AG04450 (cell line): ENCODE measurements at regions not wholly inside any gene's neighbourhood (a gene's known extent, or its start where the extent isn't known, plus 50 kb on each side); places are given as distances from the start of the nearest gene placed in this dataset.

ENCODE experiments used
- CTCF ChIA-PET: fragments of 300-600, 350-600 bp; formaldehyde crosslinking; extraction: SDS; loops from one replicate; lab custom pipeline; 2022; ENCODE audit warnings: antibody characterized with exemption, inconsistent platforms; lab: Charles Lee
- POLR2A ChIA-PET: fragments of 350-600 bp; formaldehyde crosslinking; extraction: SDS; loops from one replicate; lab custom pipeline; 2021; ENCODE audit warnings: antibody characterized with exemption, inconsistent platforms; lab: Yijun Ruan, JAX
- DNase-seq: peaks from one replicate; pipeline ENCODE4 v3.0.0-alpha.2; 2011; ENCODE audit warnings: low read depth, low spot score
- H3K27ac ChIP-seq: one replicate; pipeline ENCODE4 v1.5.1; 2012; ENCODE audit warnings: low read depth, low read length, control low read depth
- H3K27me3 ChIP-seq: one replicate; pipeline ENCODE4 v1.6.0; 2012; ENCODE audit warnings: low read length; ENCODE audit not compliant: control insufficient read depth, insufficient read depth
- H3K4me3 ChIP-seq: 2 replicates; pipeline ENCODE4 v1.5.1; 2011; ENCODE audit warnings: mild to moderate bottlenecking, low read depth, low read length, control low read depth
- H3K9me3 ChIP-seq: 2 replicates; pipeline ENCODE4 v1.5.1; 2012; ENCODE audit warnings: low read length; ENCODE audit not compliant: control insufficient read depth, insufficient read depth
- TF ChIP-seq, protein P1 (sequence below): IDR thresholded peaks from 2 replicates; pipeline ENCODE4 v1.5.1; 2011; ENCODE audit warnings: low read depth, low read length, control low read depth, inconsistent platforms

DNA sequence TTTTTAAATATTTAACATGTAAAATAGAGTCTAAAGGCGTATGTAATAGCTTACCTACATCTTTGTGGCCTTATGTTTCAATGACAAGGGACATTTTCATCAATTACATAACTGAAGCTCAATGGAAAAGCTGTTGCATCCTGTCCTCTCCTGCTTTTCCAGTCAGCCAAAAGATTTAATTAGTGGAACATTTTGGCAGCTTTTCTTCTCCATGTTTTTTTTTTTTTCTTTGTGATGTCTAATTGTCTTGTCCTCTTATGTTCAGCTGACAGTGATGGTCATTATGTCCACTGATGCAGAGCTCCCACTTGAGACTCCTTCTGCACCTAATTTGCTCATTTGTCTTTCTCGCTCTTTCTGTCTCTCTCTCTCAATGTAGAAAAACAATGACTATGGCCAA is 422.2 kb downstream of the GABRG1 start:
- H3K27me3 ChIP-seq, result no peaks in the 10 kb centered on the region
- CTCF ChIA-PET, result no interaction called here
- no peak overlapping the region for H3K27ac ChIP-seq
- DNase-seq, result no peak
- H3K4me3 ChIP-seq, result no peak overlapping the region
- TF ChIP-seq, protein P1, sequence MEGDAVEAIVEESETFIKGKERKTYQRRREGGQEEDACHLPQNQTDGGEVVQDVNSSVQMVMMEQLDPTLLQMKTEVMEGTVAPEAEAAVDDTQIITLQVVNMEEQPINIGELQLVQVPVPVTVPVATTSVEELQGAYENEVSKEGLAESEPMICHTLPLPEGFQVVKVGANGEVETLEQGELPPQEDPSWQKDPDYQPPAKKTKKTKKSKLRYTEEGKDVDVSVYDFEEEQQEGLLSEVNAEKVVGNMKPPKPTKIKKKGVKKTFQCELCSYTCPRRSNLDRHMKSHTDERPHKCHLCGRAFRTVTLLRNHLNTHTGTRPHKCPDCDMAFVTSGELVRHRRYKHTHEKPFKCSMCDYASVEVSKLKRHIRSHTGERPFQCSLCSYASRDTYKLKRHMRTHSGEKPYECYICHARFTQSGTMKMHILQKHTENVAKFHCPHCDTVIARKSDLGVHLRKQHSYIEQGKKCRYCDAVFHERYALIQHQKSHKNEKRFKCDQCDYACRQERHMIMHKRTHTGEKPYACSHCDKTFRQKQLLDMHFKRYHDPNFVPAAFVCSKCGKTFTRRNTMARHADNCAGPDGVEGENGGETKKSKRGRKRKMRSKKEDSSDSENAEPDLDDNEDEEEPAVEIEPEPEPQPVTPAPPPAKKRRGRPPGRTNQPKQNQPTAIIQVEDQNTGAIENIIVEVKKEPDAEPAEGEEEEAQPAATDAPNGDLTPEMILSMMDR, result no peak
- no peaks in the 10 kb centered on the region; the same call in 1 of the 2 replicates for H3K9me3 ChIP-seq
- POLR2A ChIA-PET, result no interaction called here

DNA sequence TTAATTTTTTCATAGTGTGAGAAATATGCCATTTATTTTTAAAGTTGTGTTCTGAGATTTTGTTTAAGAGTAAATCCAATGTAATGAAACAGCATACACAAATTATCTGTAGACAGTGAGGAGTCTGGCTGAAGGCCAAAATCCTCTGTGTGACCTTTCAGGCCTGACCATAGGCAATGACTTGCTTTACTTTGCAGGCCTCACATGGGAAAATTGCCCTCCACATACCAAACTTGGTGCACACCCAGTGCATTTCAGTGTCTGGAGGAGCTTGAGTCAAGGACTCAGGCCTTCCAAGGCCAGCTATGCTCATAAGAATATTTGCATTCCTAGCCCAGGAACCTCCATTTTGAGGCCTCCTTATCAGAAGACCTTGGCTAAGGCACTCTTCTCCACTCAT is 430.1 kb downstream of the GABRG1 start:
- CTCF ChIA-PET, result no interaction called here
- POLR2A ChIA-PET, result no interaction called here
- no peak overlapping the region for H3K4me3 ChIP-seq
- TF ChIP-seq, protein P1, result no peak
- H3K9me3 ChIP-seq, result peaks cover 5% of the 10 kb centered on the region; the same call in 1 of the 2 replicates
- DNase-seq, result no peak
- H3K27ac ChIP-seq, result no peak overlapping the region
- H3K27me3 ChIP-seq, result no peaks in the 10 kb centered on the region

DNA sequence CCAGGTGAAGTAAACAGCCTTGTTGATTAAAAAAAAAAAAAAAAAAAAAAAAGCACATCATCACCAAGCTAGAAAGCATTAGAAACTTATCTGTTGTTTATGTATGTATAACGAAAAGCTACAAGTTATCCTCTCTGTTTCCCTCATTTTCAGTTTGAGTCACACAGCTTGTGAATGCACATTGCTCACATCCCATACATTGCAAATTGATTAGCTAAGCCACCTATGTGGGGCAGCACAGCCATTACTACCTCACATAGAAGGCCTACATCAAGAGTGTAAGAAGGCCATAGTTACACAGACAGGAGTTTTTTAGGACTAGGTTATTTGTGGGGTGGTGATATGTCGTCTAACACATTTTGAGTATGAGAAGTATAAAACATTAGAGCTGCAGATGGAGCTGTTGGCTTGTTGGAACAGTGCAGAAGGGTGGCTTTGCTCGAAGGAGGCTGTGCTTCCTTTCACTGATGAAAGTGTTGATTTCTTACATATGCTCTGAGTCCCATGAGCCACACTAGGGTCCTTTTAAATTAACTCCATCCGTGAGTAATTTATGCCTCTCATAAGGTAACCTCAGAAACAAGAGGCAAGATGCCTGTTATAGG is 431.6 kb downstream of the GABRG1 start:
- CTCF ChIA-PET, result no interaction called here
- no peak for DNase-seq

DNA sequence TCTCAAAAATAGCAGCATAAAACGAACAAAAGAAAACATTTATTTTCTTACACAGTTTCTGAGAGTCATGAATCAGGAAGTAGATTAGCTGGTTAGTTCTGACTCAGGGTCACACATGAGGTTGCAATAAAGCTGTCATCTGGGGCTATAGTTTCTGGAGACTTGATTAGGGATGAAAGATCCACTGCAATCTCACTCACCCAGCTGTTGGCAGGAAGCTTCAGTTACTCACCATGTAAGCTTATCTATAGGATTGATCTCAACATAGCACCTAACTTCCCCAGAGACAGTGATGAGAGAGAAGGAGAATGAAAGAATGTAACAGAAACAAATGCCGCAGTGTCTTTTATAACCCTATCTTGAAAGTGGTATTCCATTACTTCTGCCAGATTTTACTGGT is 435.5 kb downstream of the GABRG1 start:
- no peaks in the 10 kb centered on the region for H3K27me3 ChIP-seq
- DNase-seq, result no peak
- POLR2A ChIA-PET, result no interaction called here
- peaks cover 11% of the 10 kb centered on the region; the same call in 1 of the 2 replicates for H3K9me3 ChIP-seq
- no peak overlapping the region for H3K4me3 ChIP-seq
- CTCF ChIA-PET, result no interaction called here
- no peak overlapping the region for H3K27ac ChIP-seq
- TF ChIP-seq, protein P1, result no peak

More for the DNA sequence above, 431.6 kb downstream of the GABRG1 start:
- TF ChIP-seq, protein P1, result no peak
- no peak overlapping the region for H3K27ac ChIP-seq
- H3K4me3 ChIP-seq, result no peak overlapping the region
- peaks cover 7% of the 10 kb centered on the region; the same call in 1 of the 2 replicates for H3K9me3 ChIP-seq
- no peaks in the 10 kb centered on the region for H3K27me3 ChIP-seq
- POLR2A ChIA-PET, result no interaction called here

DNA sequence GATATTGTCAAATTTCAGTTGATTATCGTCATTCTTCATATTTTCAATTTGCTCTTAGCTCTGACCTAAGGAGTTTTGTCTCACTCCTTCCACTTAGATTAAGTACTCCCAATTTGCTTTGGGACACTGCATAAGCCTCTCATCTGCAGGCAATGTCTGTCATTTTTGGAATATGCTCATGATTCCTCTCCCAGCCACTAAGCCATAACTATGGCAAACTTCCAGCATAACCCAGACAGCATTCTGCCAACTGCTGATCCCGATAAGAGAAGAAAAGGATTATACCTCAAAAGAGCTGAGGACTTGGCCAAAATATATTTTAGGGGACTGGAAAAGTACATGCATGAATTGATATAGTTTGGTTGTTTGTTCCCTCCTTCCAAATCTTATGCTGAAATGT is 444.4 kb downstream of the GABRG1 start:
- H3K27ac ChIP-seq, result no peak overlapping the region
- no peak overlapping the region for H3K4me3 ChIP-seq
- ChIA-PET POLR2A (no interaction called here), CTCF (no interaction called here)
- H3K27me3 ChIP-seq, result no peaks in the 10 kb centered on the region
- DNase-seq, result no peak
- TF ChIP-seq, protein P1, result no peak
- H3K9me3 ChIP-seq, result peaks cover 16% of the 10 kb centered on the region
